ENCODE measurements at regions not wholly inside any gene's neighbourhood (a gene's known extent, or its start where the extent isn't known, plus 50 kb on each side); places are given as distances from the start of the nearest gene placed in this dataset.
A peak's percentile ranks its signal among the peaks of the same experiment; 100 is the strongest.

GRCh38 chr11:81026032-81026431 is 1585.2 kb upstream of the TENM4 start:
- H3K9ac ChIP-seq (ENCODE audit: low read length in 3 of 3) = no peak overlapping the region
- DNase-seq = no peak
- H3K9me3 ChIP-seq (ENCODE audit: control insufficient read depth in 2 of 3, insufficient read depth in 1 of 3, low read length in 3 of 3) = no peaks in the 10 kb centered on the region
- FAIRE-seq = no peak
- no peaks in the 10 kb centered on the region for H3K4me1 ChIP-seq (ENCODE audit: control insufficient read depth in 2 of 3, insufficient read depth in 2 of 3, low read depth in 1 of 3, low read length in 3 of 3)
- H3K36me3 ChIP-seq (ENCODE audit: control insufficient read depth in 2 of 3, insufficient read depth in 3 of 3, low read length in 3 of 3) = no peaks in the 10 kb centered on the region
- no peak overlapping the region for H3K27ac ChIP-seq (ENCODE audit: low read depth in 2 of 2, low read length in 2 of 2)
- H3K27me3 ChIP-seq (ENCODE audit: control insufficient read depth, insufficient read depth, low read length) = no peaks in the 10 kb centered on the region
- no peak for TF ChIP-seq CTCF (IDR thresholded peaks at IDR 0.05; ENCODE audit: borderline replicate concordance, extremely low read depth, insufficient read depth)
- no peak overlapping the region for H3K4me3 ChIP-seq (ENCODE audit: low read length in 3 of 3)
- intact Hi-C loops (cut with DNase I) = no loop called here

GRCh38 chr11:81022057-81022456 is 1581.2 kb upstream of the TENM4 start:
- intact Hi-C loops (cut with DNase I) = no loop called here
- H3K27me3 ChIP-seq (ENCODE audit: control insufficient read depth, insufficient read depth, low read length) = no peaks in the 10 kb centered on the region
- DNase-seq (no peak), FAIRE-seq (no peak)
- H3K36me3 ChIP-seq (ENCODE audit: control insufficient read depth in 2 of 3, insufficient read depth in 3 of 3, low read length in 3 of 3) = no peaks in the 10 kb centered on the region
- TF ChIP-seq CTCF (IDR thresholded peaks at IDR 0.05; ENCODE audit: borderline replicate concordance, extremely low read depth, insufficient read depth) = no peak
- no peaks in the 10 kb centered on the region for H3K9me3 ChIP-seq (ENCODE audit: control insufficient read depth in 2 of 3, insufficient read depth in 1 of 3, low read length in 3 of 3)
- no peak overlapping the region for H3K9ac ChIP-seq (ENCODE audit: low read length in 3 of 3)
- H3K4me1 ChIP-seq (ENCODE audit: control insufficient read depth in 2 of 3, insufficient read depth in 2 of 3, low read depth in 1 of 3, low read length in 3 of 3) = no peaks in the 10 kb centered on the region
- no peak overlapping the region for H3K27ac ChIP-seq (ENCODE audit: low read depth in 2 of 2, low read length in 2 of 2)
- no peak overlapping the region for H3K4me3 ChIP-seq (ENCODE audit: low read length in 3 of 3)

- Histone ChIP-seq H3K9me3 (ENCODE audit: control insufficient read depth in 2 of 3, insufficient read depth in 1 of 3, low read length in 3 of 3) (no peaks in the 10 kb centered on the region), H3K27ac (ENCODE audit: low read depth in 2 of 2, low read length in 2 of 2) (no peak overlapping the region), H3K4me3 (ENCODE audit: low read length in 3 of 3) (no peak overlapping the region), H3K36me3 (ENCODE audit: control insufficient read depth in 2 of 3, insufficient read depth in 3 of 3, low read length in 3 of 3) (no peaks in the 10 kb centered on the region), H3K4me1 (ENCODE audit: control insufficient read depth in 2 of 3, insufficient read depth in 2 of 3, low read depth in 1 of 3, low read length in 3 of 3) (no peaks in the 10 kb centered on the region), H3K27me3 (ENCODE audit: control insufficient read depth, insufficient read depth, low read length) (no peaks in the 10 kb centered on the region), H3K9ac (ENCODE audit: low read length in 3 of 3) (no peak overlapping the region)
- FAIRE-seq = peak; percentile 46
- no peak for DNase-seq
- intact Hi-C loops (cut with DNase I) = no loop called here
- TF ChIP-seq CTCF (IDR thresholded peaks at IDR 0.05; ENCODE audit: borderline replicate concordance, extremely low read depth, insufficient read depth) = no peak
Observed at GRCh38 chr11:81010631-81011030, 1569.8 kb upstream of the TENM4 start.

- DNase-seq (peak in 2 of 5 donors; percentile 21 to 55), FAIRE-seq (no peak)
- Histone ChIP-seq H3K27me3 (ENCODE audit: control insufficient read depth, insufficient read depth, low read length) (no peaks in the 10 kb centered on the region), H3K4me1 (ENCODE audit: control insufficient read depth in 2 of 3, insufficient read depth in 2 of 3, low read depth in 1 of 3, low read length in 3 of 3) (no peaks in the 10 kb centered on the region), H3K9ac (ENCODE audit: low read length in 3 of 3) (no peak overlapping the region), H3K36me3 (ENCODE audit: control insufficient read depth in 2 of 3, insufficient read depth in 3 of 3, low read length in 3 of 3) (no peaks in the 10 kb centered on the region), H3K9me3 (ENCODE audit: control insufficient read depth in 2 of 3, insufficient read depth in 1 of 3, low read length in 3 of 3) (no peaks in the 10 kb centered on the region), H3K27ac (ENCODE audit: low read depth in 2 of 2, low read length in 2 of 2) (no peak overlapping the region), H3K4me3 (ENCODE audit: low read length in 3 of 3) (no peak overlapping the region)
- no peak for TF ChIP-seq CTCF (IDR thresholded peaks at IDR 0.05; ENCODE audit: borderline replicate concordance, extremely low read depth, insufficient read depth)
- intact Hi-C loops (cut with DNase I) = no loop called here
Observed at GRCh38 chr11:81007046-81007445, 1566.2 kb upstream of the TENM4 start.
